CD4-positive, alpha-beta T cell (primary cell): ENCODE measurements at regions not wholly inside any gene's neighbourhood (a gene's known extent, or its start where the extent isn't known, plus 50 kb on each side); places are given as distances from the start of the nearest gene placed in this dataset.
"Not testable (repeated sequence)": the region's sequence is repeated elsewhere in the genome, so short reads cannot be mapped to it uniquely, and the experiment has no call there.

ENCODE experiments used
- ATAC-seq: fragments of 200-7000 bp; cut with Tn5 transposase; one replicate; pipeline ENCODE4 v1.10.0; 2022; ENCODE audit warnings: mild to moderate bottlenecking; ENCODE audit not compliant: poor library complexity
- CTCF ChIA-PET: fragments of 350-600 bp; sonication (Branson Sonifier 250); formaldehyde crosslinking; loops from one replicate; lab custom pipeline; 2021; ENCODE audit warnings: antibody characterized with exemption, inconsistent platforms; lab: Charles Lee
- POLR2A ChIA-PET: fragments of 350-600 bp; sonication (Branson Sonifier 250); formaldehyde crosslinking; loops from one replicate; lab custom pipeline; 2021; ENCODE audit warnings: antibody characterized with exemption, inconsistent platforms; lab: Charles Lee
- DNase-seq, 14 experiments: peaks; one replicate each; pipeline ENCODE4 v3.0.0-alpha.2; 2013 to 2020; ENCODE audit warnings: mixed read lengths in 2 of 14
- H3K27ac ChIP-seq, 2 donors: one replicate each; pipeline versions ENCODE4 v1.5.1 to v1.7.0; 2013; ENCODE audit warnings: low read length in 2 of 2, low read depth in 1 of 2, mild to moderate bottlenecking in 1 of 2
- H3K27me3 ChIP-seq, 2 experiments: 1 replicate in 1 of 2; 2 replicates in 1 of 2; pipeline versions ENCODE4 v1.6.1 to v1.7.0; 2013; ENCODE audit warnings: low read length in 2 of 2, control low read depth in 1 of 2, mild to moderate bottlenecking in 1 of 2, moderate library complexity in 1 of 2; ENCODE audit not compliant: insufficient read depth in 2 of 2, control insufficient read depth in 1 of 2
- H3K36me3 ChIP-seq: one replicate; pipeline ENCODE4 v1.6.1; 2013; ENCODE audit warnings: low read length, control low read depth; ENCODE audit not compliant: insufficient read depth
- H3K4me1 ChIP-seq: one replicate; pipeline ENCODE4 v1.6.1; 2013; ENCODE audit warnings: low read length, control low read depth; ENCODE audit not compliant: insufficient read depth
- H3K4me3 ChIP-seq: one replicate; pipeline ENCODE4 v1.5.1; 2013; ENCODE audit warnings: mild to moderate bottlenecking, low read length, moderate library complexity
- H3K9me3 ChIP-seq, 2 experiments: 1 replicate in 1 of 2; 2 replicates in 1 of 2; pipeline versions ENCODE4 v1.6.1 to v1.7.0; 2013; ENCODE audit warnings: low read length in 2 of 2, mild to moderate bottlenecking in 2 of 2, control low read depth in 1 of 2, moderate library complexity in 1 of 2; ENCODE audit not compliant: control insufficient read depth in 1 of 2, insufficient read depth in 1 of 2
- H3K27ac Mint-ChIP-seq: one replicate; pipeline ENCODE4 v1.8.0; 2020; ENCODE audit warnings: mixed read lengths
- H3K27me3 Mint-ChIP-seq: one replicate; pipeline ENCODE4 v1.8.0; 2021; ENCODE audit warnings: mixed read lengths
- H3K36me3 Mint-ChIP-seq: one replicate; pipeline ENCODE4 v1.8.0; 2021; ENCODE audit warnings: low read depth, mixed read lengths
- H3K4me1 Mint-ChIP-seq: one replicate; pipeline ENCODE4 v1.8.0; 2021; ENCODE audit warnings: low read depth, mixed read lengths
- H3K4me3 Mint-ChIP-seq: one replicate; pipeline ENCODE4 v1.8.0; 2020; ENCODE audit warnings: mild to moderate bottlenecking, mixed read lengths
- H3K9me3 Mint-ChIP-seq: one replicate; pipeline ENCODE4 v1.8.0; 2020; ENCODE audit warnings: mixed read lengths
- CTCF ChIP-seq: fragments of 200-600 bp; IDR thresholded peaks from one replicate; pipeline ENCODE4 v1.8.0; 2022; ENCODE audit warnings: antibody characterized with exemption, mild to moderate bottlenecking
- intact Hi-C, 2 experiments: fragments of 100-400 bp; cut with DNase I in 1 of 2; cut with micrococcal nuclease in 1 of 2; formaldehyde crosslinking; loops; one replicate each; pipeline versions ENCODE4 v1.15.1 to v1.9.0; 2023 to 2025; cut with DNase I, micrococcal nuclease

DNA sequence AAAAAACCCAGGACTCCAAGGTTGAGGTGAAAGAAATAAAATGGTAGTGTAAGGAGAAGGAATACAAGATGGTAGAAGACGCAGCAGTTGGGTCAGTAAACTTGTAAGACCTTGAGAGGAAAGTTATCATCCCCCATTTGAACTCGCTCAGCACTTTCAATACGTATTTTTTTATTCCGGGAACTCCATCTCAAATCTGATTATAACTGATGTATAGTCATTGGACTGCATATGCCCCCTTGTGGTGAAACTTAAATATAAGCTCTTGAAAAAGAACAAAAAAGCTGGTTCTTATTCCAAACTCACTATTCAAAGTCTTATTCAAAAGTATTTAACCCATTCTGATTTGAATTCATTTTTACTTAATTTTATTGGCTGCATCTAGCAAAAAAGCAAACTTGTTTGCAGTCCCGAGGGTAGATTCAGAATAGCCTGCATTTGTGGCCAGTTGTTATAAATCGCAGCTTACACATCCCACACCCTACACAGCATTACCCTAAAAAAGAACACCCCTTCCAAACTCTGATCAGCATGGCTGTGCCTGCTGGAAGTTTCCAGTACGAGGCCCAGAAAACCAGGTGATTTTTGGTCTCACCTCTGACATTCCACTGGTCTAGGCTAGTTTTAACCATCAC lies 118.0 kb downstream of the ESM1 start:
- Mint-ChIP-seq H3K27me3 (peaks cover 46% of the 10 kb centered on the region), H3K36me3 (no peaks in the 10 kb centered on the region), H3K4me3 (peak overlapping the region; percentile 6), H3K27ac (no peak overlapping the region), H3K4me1 (peaks cover 10% of the 10 kb centered on the region), H3K9me3 (no peaks in the 10 kb centered on the region)
- POLR2A ChIA-PET, result interaction anchor here (0.6 to 2.4 kb wide), 3 partner anchors 13 to 350 kb away, joined by 3 to 37 read pairs (median 3); partner anchors contain the start of gene SNX18
- Histone ChIP-seq H3K4me3 (no peak overlapping the region), H3K27me3 (no peaks in the 10 kb centered on the region), H3K27ac (no peak overlapping the region), H3K36me3 (no peaks in the 10 kb centered on the region), H3K9me3 (no peaks in the 10 kb centered on the region), H3K4me1 (peaks cover 4% of the 10 kb centered on the region)
- intact Hi-C loops, result loop anchor here (1.0 to 5.0 kb wide), 4 partner anchors 350 to 625 kb away; partner anchors contain the start of genes ARL15 (in 1 of the 2) and SNX18 (in 1 of the 2)
- CTCF ChIA-PET, result interaction anchor here (0.8 to 1.8 kb wide), 9 partner anchors 11 to 624 kb away, joined by 3 to 32 read pairs (median 3); partner anchors contain the start of genes ARL15 and SNX18
- ATAC-seq (peak; percentile 74), DNase-seq (peak in 3 of 14 experiments; percentile 72 to 74 (median 73))
- TF ChIP-seq CTCF, result peak; percentile 86

GRCh38 chr5:54864911-54865515 lies 120.4 kb downstream of the ESM1 start:
- not testable (repeated sequence) for H3K4me3 Mint-ChIP-seq, H3K36me3 ChIP-seq, H3K9me3 ChIP-seq, H3K27ac Mint-ChIP-seq, H3K27me3 ChIP-seq, ATAC-seq, H3K4me1 ChIP-seq, DNase-seq, H3K27ac ChIP-seq, H3K4me3 ChIP-seq, H3K9me3 Mint-ChIP-seq, H3K36me3 Mint-ChIP-seq
- Mint-ChIP-seq H3K4me1 (peaks cover 10% of the 10 kb centered on the region), H3K27me3 (peaks cover 46% of the 10 kb centered on the region)
- POLR2A ChIA-PET, result interaction anchor here (1.5 kb wide), 1 partner anchor 348 kb away, joined by 5 read pairs; the partner anchor contains the start of gene SNX18
- CTCF ChIA-PET, result interaction anchor here (0.8 to 3.0 kb wide), 2 partner anchors 153 to 347 kb away, joined by 3 to 14 read pairs; partner anchors contain the start of gene SNX18
- intact Hi-C loops, result loop anchor here in 1 of 2 experiments (5.0 kb wide), 1 partner anchor 623 kb away; no protein-coding TSS in a partner anchor

- Mint-ChIP-seq H3K9me3 (peaks cover 14% of the 10 kb centered on the region), H3K4me3 (no peak overlapping the region), H3K4me1 (peaks cover 2% of the 10 kb centered on the region), H3K36me3 (peaks cover 3% of the 10 kb centered on the region), H3K27ac (no peak overlapping the region), H3K27me3 (peaks cover 54% of the 10 kb centered on the region)
- H3K9me3 ChIP-seq, result peaks cover 0 to 24% of the 10 kb centered on the region in 2 experiments
- intact Hi-C loops, result no loop called here
- H3K36me3 ChIP-seq, result no peaks in the 10 kb centered on the region
- ATAC-seq (no peak), DNase-seq (no peak)
- H3K4me1 ChIP-seq, result peaks cover 1% of the 10 kb centered on the region
- no peak overlapping the region for H3K27ac ChIP-seq
- CTCF ChIA-PET, result no interaction called here
- no peak overlapping the region for H3K4me3 ChIP-seq
- H3K27me3 ChIP-seq, result peaks cover 0 to 3% of the 10 kb centered on the region in 2 experiments
- no peak for TF ChIP-seq CTCF
- POLR2A ChIA-PET, result no interaction called here
These were observed 123.4 kb downstream of the ESM1 start for GRCh38 chr5:54862036-54862435.
